Stimulated activated CD4-positive, alpha-beta T cell treated with anti-CD3 and anti-CD28 coated beads, Interleukin-12 subunit alpha, Interleukin-12 subunit beta, amount 100 ng/mL, for 48 hours (primary cell): ENCODE measurements at regions not wholly inside any gene's neighbourhood (a gene's known extent, or its start where the extent isn't known, plus 50 kb on each side); places are given as distances from the start of the nearest gene placed in this dataset.
"Not testable (repeated sequence)": the region's sequence is repeated elsewhere in the genome, so short reads cannot be mapped to it uniquely, and the experiment has no call there.

Source experiments
- DNase-seq, 3 donors: peaks; one replicate each; pipeline ENCODE4 v3.0.0-alpha.2; 2020; ENCODE audit warnings: low read depth in 2 of 3, low spot score in 1 of 3

DNA sequence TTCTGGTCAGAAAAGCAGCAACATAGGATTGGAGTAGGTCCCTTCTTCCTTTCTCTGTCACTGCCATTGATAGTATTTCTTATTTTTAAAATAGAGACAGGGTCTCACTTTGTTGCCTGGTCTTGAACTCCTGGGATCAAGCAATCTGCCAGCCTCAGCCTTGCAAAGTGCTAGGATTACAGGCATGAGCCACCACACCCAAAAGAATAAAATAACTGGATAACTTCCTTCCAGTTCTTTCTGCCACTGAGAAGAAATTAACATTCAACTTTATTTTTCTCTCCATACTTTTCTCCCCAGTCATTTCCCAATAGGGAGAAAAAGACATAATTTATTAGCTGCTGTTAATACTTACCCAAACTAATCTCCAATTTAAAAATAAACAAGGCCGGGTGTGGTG is 91.9 kb upstream of the MED13 start:
- DNase-seq, result no peak

DNA sequence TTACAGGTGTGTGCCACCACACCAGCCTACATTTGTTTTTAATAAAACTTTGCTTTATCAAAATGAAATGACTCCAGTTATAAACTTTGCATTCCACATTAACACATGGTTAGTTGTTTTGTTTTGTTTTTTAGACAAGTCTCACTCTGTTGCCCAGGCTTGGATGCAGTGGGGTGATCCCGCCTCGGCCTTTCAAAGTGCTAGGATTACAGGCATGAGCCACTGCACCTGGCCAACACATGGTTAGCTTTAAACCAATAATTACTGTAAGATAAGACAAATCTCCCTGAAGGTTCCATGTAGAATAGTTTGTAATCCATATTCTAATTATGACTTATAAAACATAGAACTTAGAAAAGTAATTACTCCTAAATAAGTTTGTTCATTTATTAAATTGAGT is 89.8 kb upstream of the MED13 start:
- no peak for DNase-seq

GRCh38 chr17:62150471-62150870 is 85.4 kb upstream of the MED13 start:
- no peak for DNase-seq

DNA sequence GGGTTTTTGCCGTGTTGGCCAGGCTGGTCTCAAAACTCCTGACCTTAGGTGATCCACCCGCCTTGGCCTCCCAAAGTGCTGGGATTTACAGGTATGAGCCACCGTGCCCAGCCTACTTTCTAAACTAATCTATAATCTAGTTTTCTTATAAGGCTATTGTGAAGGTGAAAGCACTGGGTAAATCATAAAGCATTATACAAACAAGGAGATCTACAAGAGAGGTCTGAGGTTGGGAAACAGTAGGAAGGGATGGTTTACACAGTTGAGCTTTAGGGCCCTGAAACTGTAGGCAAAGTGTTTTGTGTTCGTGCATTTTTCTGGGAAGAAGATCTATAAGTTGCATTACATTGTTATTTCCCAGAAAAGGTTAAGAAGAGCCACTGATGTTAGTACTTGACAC is 84.9 kb upstream of the MED13 start:
- no peak for DNase-seq

GRCh38 chr17:62147284-62147683 is 82.2 kb upstream of the MED13 start:
- DNase-seq, result no peak

DNA sequence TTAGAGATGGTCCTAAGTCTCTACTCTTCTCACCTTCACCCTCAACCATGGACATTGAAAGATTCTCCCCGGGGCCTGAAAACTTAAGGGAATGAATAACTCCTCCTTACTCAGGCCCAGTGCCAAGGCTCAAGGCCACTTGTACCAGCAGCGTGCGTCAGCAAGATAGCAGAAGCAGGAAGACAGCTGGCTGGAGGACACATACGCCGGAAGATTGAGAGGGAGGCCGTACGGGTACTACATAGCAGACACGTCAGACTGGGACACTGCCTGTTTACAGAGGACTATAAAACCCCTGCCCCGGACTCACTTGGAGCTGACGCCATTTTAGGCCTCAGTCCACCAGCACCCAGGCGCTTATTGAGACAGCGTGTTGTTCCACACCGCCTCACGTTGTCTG is 75.8 kb upstream of the MED13 start:
- no peak for DNase-seq

- DNase-seq, result no peak
These were observed 75.3 kb upstream of the MED13 start for GRCh38 chr17:62140376-62140775.

GRCh38 chr17:62139690-62140354 is 74.7 kb upstream of the MED13 start:
- not testable (repeated sequence) for DNase-seq

DNA sequence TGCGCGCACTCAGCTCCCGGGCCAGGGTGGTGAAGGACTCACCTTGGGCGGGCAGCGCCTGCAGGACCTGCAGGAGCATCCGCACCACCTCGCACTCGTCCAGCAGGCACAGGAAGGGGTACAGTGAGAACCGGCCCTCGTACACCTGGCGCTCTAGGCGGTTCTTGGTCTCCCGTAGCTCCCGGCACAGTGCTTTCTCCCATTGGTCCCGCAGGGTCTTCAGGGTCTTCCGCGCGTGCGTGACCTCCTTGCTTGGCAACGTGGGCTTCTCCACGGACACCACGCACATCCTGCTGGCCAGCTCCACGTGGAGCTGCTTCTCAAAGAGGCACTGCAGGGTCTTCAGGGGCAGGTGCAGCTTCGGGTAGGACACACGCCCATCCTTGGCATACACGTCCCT is 74.1 kb upstream of the MED13 start:
- DNase-seq, result no peak

DNA sequence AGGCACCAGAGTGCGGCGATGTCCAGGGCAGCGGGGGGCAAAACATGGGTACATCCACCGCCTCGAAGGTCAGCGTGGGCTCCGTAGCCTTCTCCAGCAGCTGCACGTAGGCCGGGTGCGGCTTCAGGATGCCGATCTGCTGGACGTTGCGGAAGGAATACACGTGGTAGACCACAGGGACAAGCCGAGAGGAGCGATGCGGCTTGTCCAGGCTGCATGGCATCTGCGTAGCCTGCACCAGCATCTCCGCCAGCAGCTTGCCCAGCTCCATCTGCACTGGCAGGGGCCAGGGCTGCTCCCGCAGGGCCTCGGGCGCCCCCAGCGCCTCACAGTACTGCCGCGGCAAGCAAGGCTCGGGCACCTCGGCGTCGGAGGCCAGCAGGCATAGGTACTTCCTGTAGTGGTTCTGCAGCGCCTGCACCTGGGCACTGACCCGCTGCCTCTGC is 73.6 kb upstream of the MED13 start:
- not testable (repeated sequence) for DNase-seq

GRCh38 chr17:62137734-62138624 is 72.9 kb upstream of the MED13 start:
- DNase-seq, result not testable (repeated sequence)

- not testable (repeated sequence) for DNase-seq
These were observed 72.1 kb upstream of the MED13 start for GRCh38 chr17:62137013-62137733.

GRCh38 chr17:62135742-62136141 is 70.7 kb upstream of the MED13 start:
- DNase-seq, result no peak

DNA sequence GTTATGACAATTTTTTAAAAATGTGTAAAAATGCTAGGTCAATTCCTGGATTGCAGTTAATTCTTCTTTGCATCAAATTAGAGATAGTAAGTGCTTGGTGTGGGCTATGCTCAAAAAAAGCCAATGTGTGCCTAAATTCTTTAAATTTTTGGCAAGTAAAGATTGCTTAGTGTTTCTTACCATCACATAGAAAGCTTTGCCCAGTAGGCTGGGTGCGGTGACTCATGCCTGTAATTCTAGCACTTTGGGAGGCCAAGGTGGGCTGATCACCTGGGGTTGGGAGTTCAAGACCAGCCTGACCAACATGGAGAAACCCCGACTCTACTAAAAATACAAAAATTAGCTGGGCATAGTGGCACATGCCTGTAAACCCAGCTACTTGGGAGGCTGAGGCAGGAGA is 70.0 kb upstream of the MED13 start:
- not testable (repeated sequence) for DNase-seq

GRCh38 chr17:62134397-62134796 is 69.3 kb upstream of the MED13 start:
- no peak for DNase-seq

DNA sequence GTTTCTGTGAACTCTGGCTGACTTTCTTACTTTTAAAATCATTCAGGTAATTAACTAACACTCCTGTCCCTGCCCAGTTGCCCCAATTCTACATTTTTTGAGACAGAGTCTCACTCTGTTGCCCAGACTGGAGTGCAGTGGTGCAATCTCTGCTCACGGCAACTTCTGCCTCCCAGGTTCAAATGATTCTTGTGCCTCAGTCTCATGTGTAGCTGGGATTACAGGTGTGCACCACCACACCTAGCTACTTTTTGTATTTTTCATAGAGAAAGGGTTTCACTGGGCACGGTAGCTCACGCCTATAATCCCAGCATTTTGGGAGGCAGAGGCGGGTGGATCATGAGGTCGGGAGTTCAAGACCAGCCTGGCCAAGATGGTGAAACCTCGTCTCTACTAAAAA is 66.2 kb upstream of the MED13 start:
- DNase-seq, result not testable (repeated sequence)

- DNase-seq, result no peak
These were observed 65.7 kb upstream of the MED13 start for GRCh38 chr17:62130739-62131138.

- no peak for DNase-seq
These were observed 61.2 kb upstream of the MED13 start for GRCh38 chr17:62126292-62126691.

GRCh38 chr17:62125307-62125706 is 60.2 kb upstream of the MED13 start:
- no peak for DNase-seq

DNA sequence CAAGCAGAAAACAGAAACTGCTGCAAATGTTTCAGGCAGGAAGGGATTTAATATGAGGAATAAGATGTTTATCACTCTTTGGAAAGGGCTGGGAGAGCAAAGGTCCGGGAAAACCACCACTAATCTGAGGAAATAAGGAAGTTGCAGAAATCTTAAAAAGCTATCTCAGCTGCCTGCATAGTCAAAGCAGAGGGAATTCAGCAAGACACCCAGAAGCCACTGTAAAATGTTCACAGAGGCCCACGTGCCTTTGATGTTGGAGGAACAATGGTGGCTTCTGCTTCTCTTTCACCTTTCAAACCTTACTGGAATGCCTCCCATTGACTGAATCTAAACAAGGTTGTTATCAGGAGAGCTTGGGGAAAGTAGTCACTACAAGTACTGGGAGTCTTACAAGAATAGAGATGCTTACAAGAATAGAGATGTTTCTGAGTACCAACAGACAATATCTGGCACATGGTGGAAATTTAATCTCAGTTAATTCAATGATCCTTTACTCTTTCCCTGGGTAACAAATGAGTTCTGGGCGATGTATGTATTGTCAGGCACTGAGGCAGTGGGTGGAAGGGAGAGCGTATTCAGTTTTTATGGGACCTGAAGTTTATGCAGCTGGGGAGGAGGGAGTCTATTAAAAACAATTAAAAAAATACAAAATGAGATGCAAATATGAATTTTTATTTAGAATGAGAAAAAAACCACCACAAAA is 56.1 kb upstream of the MED13 start:
- DNase-seq, result no peak

- DNase-seq, result no peak
These were observed 54.3 kb upstream of the MED13 start for GRCh38 chr17:62119373-62119772.
